ENCODE measurements at regions not wholly inside any gene's neighbourhood (a gene's known extent, or its start where the extent isn't known, plus 50 kb on each side); places are given as distances from the start of the nearest gene placed in this dataset.

GRCh38 chr3:187522890-187523289, 147.3 kb downstream of the SST start:
- 0 to 100% (median 55%) methylated on average over 1 of the region's 1 CpG; no CpG with 5 or more reads in 2 of the 10 experiments for WGBS, 10 experiments
- in situ Hi-C loops (cut with MboI; ENCODE audit: low pct_unique_long_range_greater_than_20kb in 2 of 9, low sequenced_read_pairs in 9 of 9, unreplicated experiment in 9 of 9) = no loop called here
- H3K4me3 ChIP-seq = no peak overlapping the region
- H3K27ac ChIP-seq = no peak overlapping the region
- H3K4me1 ChIP-seq (replicated peaks in 1 of 2) = no peaks in the 10 kb centered on the region
- no peak for ATAC-seq (replicated peaks in 6 of 8)

- Histone ChIP-seq H3K4me1 (replicated peaks in 1 of 2) (no peaks in the 10 kb centered on the region), H3K27ac (no peak overlapping the region), H3K4me3 (no peak overlapping the region)
- in situ Hi-C loops (cut with MboI; ENCODE audit: low pct_unique_long_range_greater_than_20kb in 2 of 9, low sequenced_read_pairs in 9 of 9, unreplicated experiment in 9 of 9) = no loop called here
- WGBS, 10 experiments = 0 to 88% (median 67%) methylated on average over 1 to 2 of the region's 2 CpGs; no CpG with 5 or more reads in 1 of the 10 experiments
- no peak for ATAC-seq (replicated peaks in 6 of 8)
Measured at GRCh38 chr3:187522293-187522692, 147.9 kb downstream of the SST start.

- H3K27ac ChIP-seq = no peak overlapping the region
- ATAC-seq (replicated peaks in 6 of 8) = no peak
- no peaks in the 10 kb centered on the region for H3K4me1 ChIP-seq (replicated peaks in 1 of 2)
- WGBS, 10 experiments = 17 to 95% (median 64%) methylated on average over 1 to 2 of the region's 2 CpGs
- H3K4me3 ChIP-seq = no peak overlapping the region
- in situ Hi-C loops (cut with MboI; ENCODE audit: low pct_unique_long_range_greater_than_20kb in 2 of 9, low sequenced_read_pairs in 9 of 9, unreplicated experiment in 9 of 9) = no loop called here
Measured at GRCh38 chr3:187521546-187521945, 148.6 kb downstream of the SST start.

- H3K27ac ChIP-seq = no peak overlapping the region
- 34 to 100% (median 85%) methylated on average over 1 to 8 of the region's 9 CpGs for WGBS, 10 experiments
- no peaks in the 10 kb centered on the region for H3K4me1 ChIP-seq (replicated peaks in 1 of 2)
- in situ Hi-C loops (cut with MboI; ENCODE audit: low pct_unique_long_range_greater_than_20kb in 2 of 9, low sequenced_read_pairs in 9 of 9, unreplicated experiment in 9 of 9) = no loop called here
- H3K4me3 ChIP-seq = no peak overlapping the region
- ATAC-seq (replicated peaks in 6 of 8) = no peak
Measured at GRCh38 chr3:187520027-187520945, 149.9 kb downstream of the SST start.

GRCh38 chr3:187519428-187519890, 150.7 kb downstream of the SST start:
- Histone ChIP-seq H3K4me1 (replicated peaks in 1 of 2) (no peaks in the 10 kb centered on the region), H3K27ac (no peak overlapping the region), H3K4me3 (no peak overlapping the region)
- ATAC-seq (replicated peaks in 6 of 8) = no peak
- WGBS, 10 experiments = 11 to 79% (median 56%) methylated on average over 2 to 9 of the region's 9 CpGs; no CpG with 5 or more reads in 1 of the 10 experiments
- in situ Hi-C loops (cut with MboI; ENCODE audit: low pct_unique_long_range_greater_than_20kb in 2 of 9, low sequenced_read_pairs in 9 of 9, unreplicated experiment in 9 of 9) = no loop called here

GRCh38 chr3:187518616-187519015, 150.4 kb downstream of the RTP4 start:
- Histone ChIP-seq H3K4me3 (no peak overlapping the region), H3K4me1 (replicated peaks in 1 of 2) (no peaks in the 10 kb centered on the region), H3K27ac (no peak overlapping the region)
- in situ Hi-C loops (cut with MboI; ENCODE audit: low pct_unique_long_range_greater_than_20kb in 2 of 9, low sequenced_read_pairs in 9 of 9, unreplicated experiment in 9 of 9) = no loop called here
- ATAC-seq (replicated peaks in 6 of 8) = no peak
- 63 to 100% (median 89%) methylated on average over 2 to 3 of the region's 3 CpGs; no CpG with 5 or more reads in 4 of the 10 experiments for WGBS, 10 experiments

GRCh38 chr3:187518207-187518606, 150.0 kb downstream of the RTP4 start:
- Histone ChIP-seq H3K27ac (no peak overlapping the region), H3K4me1 (replicated peaks in 1 of 2) (no peaks in the 10 kb centered on the region), H3K4me3 (no peak overlapping the region)
- in situ Hi-C loops (cut with MboI; ENCODE audit: low pct_unique_long_range_greater_than_20kb in 2 of 9, low sequenced_read_pairs in 9 of 9, unreplicated experiment in 9 of 9) = no loop called here
- ATAC-seq (replicated peaks in 6 of 8) = no peak
- WGBS, 10 experiments = 23 to 100% (median 51%) methylated on average over 1 to 2 of the region's 2 CpGs; no CpG with 5 or more reads in 2 of the 10 experiments

GRCh38 chr3:187516446-187517185, 148.4 kb downstream of the RTP4 start:
- Histone ChIP-seq H3K4me1 (replicated peaks in 1 of 2) (no peaks in the 10 kb centered on the region), H3K4me3 (no peak overlapping the region), H3K27ac (no peak overlapping the region)
- WGBS, 10 experiments = 31 to 94% (median 74%) methylated on average over 1 to 8 of the region's 8 CpGs; no CpG with 5 or more reads in 1 of the 10 experiments
- in situ Hi-C loops (cut with MboI; ENCODE audit: low pct_unique_long_range_greater_than_20kb in 2 of 9, low sequenced_read_pairs in 9 of 9, unreplicated experiment in 9 of 9) = no loop called here
- no peak for ATAC-seq (replicated peaks in 6 of 8)

- no peak overlapping the region for H3K27ac ChIP-seq
- 19 to 60% (median 39%) methylated on average over 1 to 5 of the region's 5 CpGs for WGBS, 10 experiments
- no peaks in the 10 kb centered on the region for H3K4me1 ChIP-seq (replicated peaks in 1 of 2)
- in situ Hi-C loops (cut with MboI; ENCODE audit: low pct_unique_long_range_greater_than_20kb in 2 of 9, low sequenced_read_pairs in 9 of 9, unreplicated experiment in 9 of 9) = no loop called here
- no peak overlapping the region for H3K4me3 ChIP-seq
- no peak for ATAC-seq (replicated peaks in 6 of 8)
Measured at GRCh38 chr3:187507905-187508304, 139.7 kb downstream of the RTP4 start.

- Histone ChIP-seq H3K27ac (no peak overlapping the region), H3K4me3 (no peak overlapping the region), H3K4me1 (replicated peaks in 1 of 2) (no peaks in the 10 kb centered on the region)
- no peak for ATAC-seq (replicated peaks in 6 of 8)
- in situ Hi-C loops (cut with MboI; ENCODE audit: low pct_unique_long_range_greater_than_20kb in 2 of 9, low sequenced_read_pairs in 9 of 9, unreplicated experiment in 9 of 9) = no loop called here
- WGBS, 10 experiments = 6 to 100% (median 80%) methylated on average over 1 of the region's 1 CpG; no CpG with 5 or more reads in 1 of the 10 experiments
Measured at GRCh38 chr3:187507266-187507665, 139.1 kb downstream of the RTP4 start.

GRCh38 chr3:187504435-187504834, 136.2 kb downstream of the RTP4 start:
- in situ Hi-C loops (cut with MboI; ENCODE audit: low pct_unique_long_range_greater_than_20kb in 2 of 9, low sequenced_read_pairs in 9 of 9, unreplicated experiment in 9 of 9) = no loop called here
- ATAC-seq (replicated peaks in 6 of 8) = no peak
- H3K27ac ChIP-seq = no peak overlapping the region
- WGBS, 10 experiments = 12 to 100% (median 60%) methylated on average over 1 to 3 of the region's 3 CpGs; no CpG with 5 or more reads in 2 of the 10 experiments
- H3K4me3 ChIP-seq = no peak overlapping the region
- H3K4me1 ChIP-seq (replicated peaks in 1 of 2) = no peaks in the 10 kb centered on the region

GRCh38 chr3:187498211-187498724, 130.1 kb downstream of the RTP4 start:
- H3K27ac ChIP-seq = no peak overlapping the region
- no peaks in the 10 kb centered on the region for H3K4me1 ChIP-seq (replicated peaks in 1 of 2)
- 0 to 100% (median 84%) methylated on average over 2 to 3 of the region's 3 CpGs; no CpG with 5 or more reads in 1 of the 10 experiments for WGBS, 10 experiments
- H3K4me3 ChIP-seq = no peak overlapping the region
- in situ Hi-C loops (cut with MboI; ENCODE audit: low pct_unique_long_range_greater_than_20kb in 2 of 9, low sequenced_read_pairs in 9 of 9, unreplicated experiment in 9 of 9) = no loop called here
- ATAC-seq (replicated peaks in 6 of 8) = no peak

GRCh38 chr3:187497052-187497451, 128.9 kb downstream of the RTP4 start:
- Histone ChIP-seq H3K4me3 (no peak overlapping the region), H3K27ac (no peak overlapping the region), H3K4me1 (replicated peaks in 1 of 2) (no peaks in the 10 kb centered on the region)
- WGBS, 10 experiments = 0 to 100% (median 56%) methylated on average over 1 of the region's 1 CpG; no CpG with 5 or more reads in 1 of the 10 experiments
- in situ Hi-C loops (cut with MboI; ENCODE audit: low pct_unique_long_range_greater_than_20kb in 2 of 9, low sequenced_read_pairs in 9 of 9, unreplicated experiment in 9 of 9) = no loop called here
- ATAC-seq (replicated peaks in 6 of 8) = no peak

Data from motor neuron (in vitro differentiated cells).